MM.1S (cell line): ENCODE measurements at regions not wholly inside any gene's neighbourhood (a gene's known extent, or its start where the extent isn't known, plus 50 kb on each side); places are given as distances from the start of the nearest gene placed in this dataset.

Experiments
- DNase-seq: peaks from one replicate; pipeline ENCODE4 v3.0.0-alpha.2; 2015
- H2AFZ ChIP-seq: fragments of 300-600 bp; sonication (generic); 2 replicates; pipeline ENCODE4 v1.6.0; 2016; ENCODE audit warnings: antibody characterized with exemption, low read length
- H3F3A ChIP-seq: fragments of 300-600 bp; sonication (generic); 2 replicates; pipeline ENCODE4 v1.6.1; 2016; ENCODE audit warnings: mild to moderate bottlenecking, antibody characterized with exemption, low read length, moderate library complexity, mixed read lengths; ENCODE audit not compliant: insufficient read depth
- H3K27ac ChIP-seq: fragments of 300-600 bp; sonication (generic); 2 replicates; pipeline ENCODE4 v1.5.1; 2016; ENCODE audit warnings: mild to moderate bottlenecking, low read length
- H3K27me3 ChIP-seq: fragments of 300-600 bp; sonication (generic); replicated peaks from 2 replicates; pipeline ENCODE4 v1.6.0; 2016; ENCODE audit warnings: low read length; ENCODE audit not compliant: insufficient read depth
- H3K36me3 ChIP-seq: fragments of 300-600 bp; sonication (generic); replicated peaks from 2 replicates; pipeline ENCODE4 v1.6.1; 2016; ENCODE audit warnings: mild to moderate bottlenecking, low read length, mixed read lengths; ENCODE audit not compliant: insufficient read depth
- H3K4me1 ChIP-seq: fragments of 300-600 bp; sonication (generic); 2 replicates; pipeline ENCODE4 v1.6.1; 2016; ENCODE audit warnings: low read length, mixed read lengths
- H3K4me2 ChIP-seq: fragments of 300-600 bp; sonication (generic); 2 replicates; pipeline ENCODE4 v1.6.0; 2016; ENCODE audit warnings: low read depth, low read length
- H3K4me3 ChIP-seq: fragments of 300-600 bp; sonication (generic); 2 replicates; pipeline ENCODE4 v1.5.1; 2016; ENCODE audit warnings: low read length, mixed read lengths
- H3K79me2 ChIP-seq: fragments of 300-600 bp; sonication (generic); 2 replicates; pipeline ENCODE4 v1.6.1; 2016; ENCODE audit warnings: mixed run types, low read length, mixed read lengths
- H3K9ac ChIP-seq: fragments of 300-600 bp; sonication (generic); 2 replicates; pipeline ENCODE4 v1.6.1; 2016; ENCODE audit warnings: low read length, mixed read lengths
- H3K9me2 ChIP-seq: fragments of 300-600 bp; sonication (generic); replicated peaks from 2 replicates; pipeline ENCODE4 v1.6.1; 2016; ENCODE audit warnings: mild to moderate bottlenecking, low read length, mixed read lengths; ENCODE audit not compliant: insufficient read depth
- H3K9me3 ChIP-seq: fragments of 300-600 bp; sonication (generic); replicated peaks from 2 replicates; pipeline ENCODE4 v1.6.1; 2016; ENCODE audit warnings: mild to moderate bottlenecking, low read length, mixed read lengths; ENCODE audit not compliant: insufficient read depth
- H4K20me1 ChIP-seq: fragments of 300-600 bp; sonication (generic); 2 replicates; pipeline ENCODE4 v1.6.1; 2016; ENCODE audit warnings: mild to moderate bottlenecking, low read length, moderate library complexity, mixed read lengths; ENCODE audit not compliant: insufficient read depth
- EZH2 ChIP-seq: fragments of 300-600 bp; sonication (generic); optimal IDR thresholded peaks from 2 replicates; pipeline ENCODE3; 2017; ENCODE audit warnings: low read depth, mild to moderate bottlenecking, antibody characterized with exemption, low read length, mixed read lengths
- EZH2phosphoT487 ChIP-seq: fragments of 300-600 bp; sonication (generic); IDR thresholded peaks from 2 replicates; pipeline ENCODE4 v1.6.1; 2018; ENCODE audit warnings: antibody characterized with exemption, low read length
- TF ChIP-seq, protein P1 (sequence below): fragments of 300-600 bp; sonication (generic); IDR thresholded peaks from 2 replicates; pipeline ENCODE4 v1.5.1; 2016; ENCODE audit warnings: antibody characterized with exemption, low read length, mixed read lengths

- Histone ChIP-seq H3K9me3 (no peaks in the 10 kb centered on the region), H3K4me3 (no peak overlapping the region), H3K9ac (no peak overlapping the region), H3K4me2 (no peak overlapping the region), H3K4me1 (no peaks in the 10 kb centered on the region), H3K36me3 (no peaks in the 10 kb centered on the region), H2AFZ (no peak overlapping the region), H3F3A (no peaks in the 10 kb centered on the region), H3K9me2 (no peaks in the 10 kb centered on the region), H3K79me2 (no peaks in the 10 kb centered on the region), H3K27me3 (no peaks in the 10 kb centered on the region), H4K20me1 (no peaks in the 10 kb centered on the region), H3K27ac (no peak overlapping the region)
- no peak for DNase-seq
- TF ChIP-seq EZH2phosphoT487 (no peak), EZH2 (no peak)
- TF ChIP-seq, protein P1, sequence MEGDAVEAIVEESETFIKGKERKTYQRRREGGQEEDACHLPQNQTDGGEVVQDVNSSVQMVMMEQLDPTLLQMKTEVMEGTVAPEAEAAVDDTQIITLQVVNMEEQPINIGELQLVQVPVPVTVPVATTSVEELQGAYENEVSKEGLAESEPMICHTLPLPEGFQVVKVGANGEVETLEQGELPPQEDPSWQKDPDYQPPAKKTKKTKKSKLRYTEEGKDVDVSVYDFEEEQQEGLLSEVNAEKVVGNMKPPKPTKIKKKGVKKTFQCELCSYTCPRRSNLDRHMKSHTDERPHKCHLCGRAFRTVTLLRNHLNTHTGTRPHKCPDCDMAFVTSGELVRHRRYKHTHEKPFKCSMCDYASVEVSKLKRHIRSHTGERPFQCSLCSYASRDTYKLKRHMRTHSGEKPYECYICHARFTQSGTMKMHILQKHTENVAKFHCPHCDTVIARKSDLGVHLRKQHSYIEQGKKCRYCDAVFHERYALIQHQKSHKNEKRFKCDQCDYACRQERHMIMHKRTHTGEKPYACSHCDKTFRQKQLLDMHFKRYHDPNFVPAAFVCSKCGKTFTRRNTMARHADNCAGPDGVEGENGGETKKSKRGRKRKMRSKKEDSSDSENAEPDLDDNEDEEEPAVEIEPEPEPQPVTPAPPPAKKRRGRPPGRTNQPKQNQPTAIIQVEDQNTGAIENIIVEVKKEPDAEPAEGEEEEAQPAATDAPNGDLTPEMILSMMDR: no peak
Measured at GRCh38 chr4:11209826-11210225, 218.9 kb downstream of the HS3ST1 start.

DNA sequence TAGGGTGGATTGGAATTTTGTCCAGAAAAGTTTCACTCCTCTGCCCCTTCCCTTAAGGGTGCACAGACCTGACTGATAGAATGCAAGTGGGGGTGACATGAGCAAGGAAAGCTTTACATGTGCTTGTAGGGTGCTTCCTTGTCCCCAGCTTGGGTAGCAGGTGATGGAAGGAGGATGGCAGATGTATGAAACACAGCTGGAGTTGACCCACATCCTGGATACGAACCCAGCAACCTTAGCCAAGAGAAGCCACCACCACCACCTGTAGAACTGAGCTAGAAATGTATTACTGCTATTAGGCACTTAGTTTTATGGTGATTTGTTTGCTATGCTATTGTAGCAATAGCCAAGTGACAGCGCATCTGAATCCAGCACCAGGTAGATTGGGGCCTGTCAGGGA lies 227.4 kb downstream of the HS3ST1 start:
- H3K4me1 ChIP-seq: no peaks in the 10 kb centered on the region
- H3K9me3 ChIP-seq: no peaks in the 10 kb centered on the region
- no peaks in the 10 kb centered on the region for H3K27me3 ChIP-seq
- no peak overlapping the region for H3K27ac ChIP-seq
- H3K79me2 ChIP-seq: no peaks in the 10 kb centered on the region
- H3K9ac ChIP-seq: no peak overlapping the region
- no peak overlapping the region for H3K4me3 ChIP-seq
- no peak for DNase-seq
- no peak for TF ChIP-seq EZH2
- H3K4me2 ChIP-seq: no peak overlapping the region
- no peaks in the 10 kb centered on the region for H4K20me1 ChIP-seq
- no peaks in the 10 kb centered on the region for H3K36me3 ChIP-seq
- H3K9me2 ChIP-seq: no peaks in the 10 kb centered on the region
- H3F3A ChIP-seq: no peaks in the 10 kb centered on the region
- no peak overlapping the region for H2AFZ ChIP-seq

DNA sequence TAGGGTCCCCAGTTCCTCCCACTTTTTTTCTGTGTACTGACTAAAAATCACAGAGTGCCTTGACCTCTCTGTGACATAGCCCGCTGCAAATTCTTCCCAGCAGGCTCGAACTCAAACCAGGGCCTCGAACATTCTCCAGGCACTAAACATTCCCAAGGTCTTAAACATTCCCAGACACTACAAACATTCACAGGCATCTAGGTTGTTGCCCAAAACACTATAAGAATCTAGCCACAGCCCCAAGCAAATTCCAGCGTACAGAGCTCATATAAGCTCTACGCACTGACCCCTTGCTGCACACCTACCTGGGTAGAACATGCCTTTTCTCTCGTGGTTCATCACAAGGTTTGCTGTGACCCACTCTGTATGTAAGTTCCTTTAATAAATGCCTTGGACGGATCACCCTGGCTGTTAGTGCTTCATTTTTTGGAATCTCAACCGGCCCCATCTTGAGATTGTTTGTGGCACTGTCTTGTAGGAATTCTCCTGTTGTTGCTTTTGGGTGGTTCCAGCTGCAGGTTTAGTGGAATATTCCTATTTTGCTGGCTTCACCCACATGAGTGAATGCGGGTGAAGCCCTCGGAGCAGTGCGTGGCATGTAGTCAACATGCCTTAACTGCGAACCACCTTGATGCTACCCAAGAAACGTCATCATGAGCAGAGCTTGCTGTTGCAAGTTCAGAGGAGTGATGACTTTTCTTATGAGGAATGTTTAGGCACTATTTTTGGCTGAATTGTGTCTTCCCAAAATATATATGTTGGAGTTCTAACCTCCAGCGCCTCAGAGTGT lies 230.0 kb downstream of the HS3ST1 start:
- no peak for DNase-seq
- no peaks in the 10 kb centered on the region for H3K9me2 ChIP-seq
- H3K4me3 ChIP-seq: no peak overlapping the region
- H3K36me3 ChIP-seq: no peaks in the 10 kb centered on the region
- no peaks in the 10 kb centered on the region for H3K79me2 ChIP-seq
- no peak for TF ChIP-seq EZH2phosphoT487
- TF ChIP-seq EZH2: no peak
- TF ChIP-seq, protein P1: no peak
- no peak overlapping the region for H3K4me2 ChIP-seq
- H2AFZ ChIP-seq: no peak overlapping the region
- no peak overlapping the region for H3K27ac ChIP-seq
- no peak overlapping the region for H3K9ac ChIP-seq
- H3K9me3 ChIP-seq: no peaks in the 10 kb centered on the region
- H3F3A ChIP-seq: no peaks in the 10 kb centered on the region
- no peaks in the 10 kb centered on the region for H3K27me3 ChIP-seq
- no peaks in the 10 kb centered on the region for H3K4me1 ChIP-seq
- no peaks in the 10 kb centered on the region for H4K20me1 ChIP-seq
